HG02981 (cell line): ENCODE measurements at regions not wholly inside any gene's neighbourhood (a gene's known extent, or its start where the extent isn't known, plus 50 kb on each side); places are given as distances from the start of the nearest gene placed in this dataset.

Source experiments
- ATAC-seq: cut with Tn5 transposase; IDR thresholded peaks from one replicate; pipeline ENCODE4 v1.9.1; 2021; ENCODE audit warnings: mild to moderate bottlenecking, moderate library complexity; ENCODE audit not compliant: unreplicated experiment

DNA sequence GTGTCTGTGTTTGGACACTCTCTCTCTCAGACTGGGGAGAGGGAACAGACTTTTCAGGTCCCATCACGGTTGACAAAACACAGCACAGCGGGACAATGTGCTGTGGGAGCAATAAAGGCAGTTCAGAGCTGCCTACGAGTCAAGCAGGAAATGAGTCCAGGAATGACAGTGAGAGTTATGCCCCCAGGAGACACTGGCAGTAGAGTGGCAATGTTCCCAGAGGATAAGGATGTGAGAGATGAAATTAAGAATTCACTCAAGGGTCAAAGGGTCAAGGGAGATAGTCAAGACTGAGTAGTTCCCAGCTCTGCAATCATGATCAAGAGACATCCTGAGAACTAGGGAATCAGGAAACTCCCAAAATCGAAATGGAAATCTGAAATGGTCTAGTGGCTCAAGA, 156.1 kb downstream of the LURAP1L start:
- no peak for ATAC-seq

DNA sequence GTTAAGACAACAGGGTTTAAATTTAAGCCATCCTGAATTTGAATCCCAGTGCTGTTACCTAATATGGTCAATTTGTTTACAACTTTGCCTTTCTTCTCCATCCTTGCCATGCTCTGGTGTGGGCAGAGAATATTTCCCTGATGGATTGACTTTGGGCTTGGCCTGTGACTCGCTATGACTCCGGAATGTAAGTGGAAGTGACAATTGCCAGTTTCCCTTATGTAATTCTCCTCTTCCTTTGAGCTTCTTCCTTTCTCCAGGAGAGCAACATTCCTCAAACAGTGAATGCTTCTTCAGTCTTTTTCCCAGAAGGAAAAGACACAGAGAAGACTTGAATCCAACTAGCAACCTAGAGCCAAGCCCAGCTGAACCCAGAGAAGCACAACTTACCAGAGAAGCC, 159.1 kb downstream of the LURAP1L start:
- no peak for ATAC-seq

DNA sequence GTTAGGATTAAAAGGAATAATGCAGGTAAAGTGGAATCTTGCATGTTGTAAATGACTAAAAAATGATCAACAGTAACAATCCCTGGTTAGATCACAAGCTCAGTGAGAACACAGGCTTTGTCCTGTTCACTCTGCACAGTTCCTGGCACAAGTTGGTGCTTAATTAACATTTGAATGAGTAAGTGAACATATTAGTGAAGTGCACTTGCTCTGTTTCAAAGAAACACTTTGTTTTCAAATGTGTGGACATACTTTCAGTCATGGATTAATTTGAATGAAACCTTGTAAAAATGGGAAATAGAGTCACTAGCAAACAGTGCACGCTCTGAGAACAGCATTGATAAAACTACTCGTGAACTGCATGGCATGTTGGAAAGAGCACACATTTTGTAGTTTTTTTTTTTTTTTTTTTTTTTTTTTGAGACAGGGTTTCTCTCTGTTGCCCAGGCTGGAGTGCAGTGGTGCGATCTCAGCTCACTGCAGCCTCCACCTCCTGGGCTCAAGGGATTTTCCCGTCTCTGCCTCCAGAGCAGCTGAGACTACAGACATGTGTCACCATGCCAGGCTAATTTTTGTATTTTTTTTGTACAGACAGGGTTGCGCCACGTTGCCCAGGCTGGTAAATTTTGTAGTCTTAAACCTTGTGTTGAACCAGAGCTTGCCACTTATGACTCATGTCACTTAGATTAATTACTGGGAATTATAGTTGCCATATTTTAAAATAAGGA, 159.9 kb downstream of the LURAP1L start:
- ATAC-seq, result no peak

DNA sequence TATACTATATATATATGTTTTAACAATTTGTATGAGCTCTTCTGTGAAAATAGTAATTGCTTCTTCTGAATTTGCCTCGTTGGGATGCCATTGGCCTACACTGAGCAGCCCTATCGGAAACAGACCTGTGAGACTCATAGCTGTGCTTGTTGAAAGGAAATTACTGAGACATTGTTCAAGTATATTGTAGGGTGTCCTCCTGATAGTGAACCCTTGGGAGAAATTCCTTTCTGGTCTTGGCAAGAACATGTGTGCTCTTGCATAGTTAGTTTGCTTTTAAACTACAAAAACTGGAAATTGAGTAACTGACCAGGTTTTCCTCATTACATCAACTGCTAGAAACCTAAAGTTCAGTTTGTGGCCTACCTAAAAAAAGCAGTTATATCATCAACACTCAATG, 160.9 kb downstream of the LURAP1L start:
- ATAC-seq, result no peak

DNA sequence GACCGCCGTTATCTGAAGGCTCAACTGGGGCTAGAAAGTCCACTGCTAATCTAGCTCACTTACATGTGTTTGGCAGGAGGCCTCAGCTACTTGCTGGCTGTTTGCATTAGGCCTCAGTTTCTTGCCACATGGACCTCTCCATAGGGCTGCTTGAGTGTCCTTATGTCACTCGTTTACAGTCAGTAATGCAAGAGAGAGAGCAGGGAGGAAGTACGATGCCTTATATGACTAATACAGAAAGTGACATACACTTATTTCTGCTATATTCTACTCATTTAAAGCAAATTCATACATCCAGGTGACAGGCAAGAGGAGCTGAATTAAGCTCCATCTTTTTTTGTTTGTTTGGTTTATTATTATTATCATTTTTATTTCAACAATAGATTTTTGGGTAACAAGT, 179.6 kb downstream of the LURAP1L start:
- ATAC-seq, result no peak

DNA sequence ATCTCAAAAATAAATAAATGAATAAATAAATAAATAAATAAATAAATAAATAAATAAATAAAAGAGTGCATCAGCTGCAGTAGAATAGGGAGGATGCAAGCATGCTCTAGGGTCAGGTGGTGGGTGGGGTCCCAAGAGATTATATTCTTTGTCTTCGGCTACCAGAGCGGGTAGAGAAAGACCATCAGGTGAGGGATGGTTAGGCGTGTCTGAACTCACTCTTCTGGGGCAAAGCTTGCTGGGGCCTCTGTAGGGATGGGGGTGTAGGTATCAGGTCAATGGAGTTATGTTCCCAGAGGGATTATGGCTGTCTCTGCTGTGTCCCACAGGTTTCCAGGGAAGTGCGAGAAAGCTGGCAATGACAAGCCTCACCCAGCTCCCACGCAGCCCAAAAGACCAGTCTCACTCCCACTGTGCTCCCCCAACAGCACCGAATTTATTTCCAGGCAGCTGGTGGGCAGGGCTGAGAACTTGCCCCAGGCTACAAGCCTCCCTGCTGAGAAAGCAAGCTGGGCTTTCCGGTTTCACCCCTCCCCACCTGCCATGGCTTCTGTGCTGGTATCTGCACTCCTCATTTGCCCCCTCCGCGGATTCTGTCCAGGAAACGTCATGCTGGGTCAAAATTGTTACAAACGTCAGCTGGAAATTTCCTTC, 180.8 kb downstream of the LURAP1L start:
- no peak for ATAC-seq

DNA sequence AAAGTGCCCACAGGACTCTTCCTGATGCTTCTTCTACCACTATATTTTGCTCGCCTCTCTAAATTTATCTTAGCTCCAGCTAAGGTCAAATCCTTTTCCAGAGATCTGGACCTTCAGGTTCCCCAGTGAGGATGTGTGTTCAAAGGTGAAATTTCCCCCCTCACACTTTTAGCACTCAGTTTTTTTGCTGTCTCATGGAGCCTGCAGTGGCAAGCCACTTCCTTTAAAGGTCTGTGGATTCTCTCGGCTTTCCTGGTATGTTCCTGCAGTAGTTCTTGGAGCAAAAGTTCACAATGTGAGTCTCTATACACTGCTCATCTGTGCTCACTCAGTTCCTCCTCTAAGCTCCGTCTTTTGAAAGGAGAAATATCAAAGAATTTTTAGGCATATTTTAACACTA, 181.4 kb downstream of the LURAP1L start:
- ATAC-seq, result no peak

DNA sequence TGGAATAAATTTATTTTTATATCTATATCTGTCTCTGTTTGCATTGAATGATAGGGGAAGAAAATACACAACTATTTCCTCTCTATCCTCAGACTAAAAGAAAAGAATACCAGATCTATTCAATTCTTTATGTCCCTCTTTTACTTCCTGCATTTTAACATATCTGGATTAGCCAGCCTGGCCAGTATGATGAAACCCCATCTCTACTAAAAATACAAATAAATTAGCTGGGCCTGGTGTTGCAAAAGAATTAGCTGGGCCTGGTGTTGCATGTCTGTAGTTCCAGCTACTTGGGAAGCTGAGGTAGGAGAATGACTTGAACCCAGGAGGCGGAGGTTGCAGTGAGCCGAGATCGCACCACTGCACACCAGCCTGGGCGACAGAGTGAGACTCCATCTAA, 182.0 kb downstream of the LURAP1L start:
- ATAC-seq, result no peak

DNA sequence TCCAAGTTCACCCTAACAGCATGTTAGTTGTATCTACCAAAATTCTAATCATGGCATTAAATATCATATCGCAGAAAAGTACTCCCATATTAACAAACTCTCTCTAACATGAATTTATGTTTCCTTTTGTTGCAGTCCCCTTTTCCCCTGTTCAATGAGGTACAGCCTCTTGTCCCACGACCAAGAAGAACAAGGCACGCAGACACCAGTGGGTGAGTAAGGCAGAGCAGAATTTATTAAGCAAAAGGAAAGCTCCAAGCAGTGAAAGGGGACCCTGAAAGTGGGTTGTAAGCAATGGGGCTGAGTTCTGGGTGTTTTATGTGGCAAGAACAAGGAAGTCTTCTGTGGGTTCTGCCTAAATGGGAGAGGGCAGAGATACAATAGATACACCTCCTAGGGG, 183.5 kb downstream of the LURAP1L start:
- no peak for ATAC-seq

DNA sequence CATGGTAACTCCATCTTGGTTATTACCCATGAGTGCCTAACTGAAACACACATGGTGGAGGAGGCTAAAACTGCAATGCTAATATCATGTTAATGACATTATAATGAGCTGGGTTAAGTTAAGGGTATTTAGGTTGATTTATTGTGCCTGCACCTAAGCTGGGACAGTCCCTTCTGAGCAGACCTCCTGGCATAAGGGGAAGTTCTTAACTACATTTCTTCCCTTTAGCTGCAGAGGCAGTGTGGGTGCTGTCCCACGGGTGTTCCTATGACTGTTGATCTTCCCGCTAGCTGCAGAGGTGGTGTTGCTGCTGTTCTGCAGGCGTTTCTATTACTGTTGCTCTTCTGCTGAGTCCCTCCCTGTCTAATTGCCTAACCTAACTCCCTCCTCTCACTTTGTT, 183.9 kb downstream of the LURAP1L start:
- no peak for ATAC-seq

DNA sequence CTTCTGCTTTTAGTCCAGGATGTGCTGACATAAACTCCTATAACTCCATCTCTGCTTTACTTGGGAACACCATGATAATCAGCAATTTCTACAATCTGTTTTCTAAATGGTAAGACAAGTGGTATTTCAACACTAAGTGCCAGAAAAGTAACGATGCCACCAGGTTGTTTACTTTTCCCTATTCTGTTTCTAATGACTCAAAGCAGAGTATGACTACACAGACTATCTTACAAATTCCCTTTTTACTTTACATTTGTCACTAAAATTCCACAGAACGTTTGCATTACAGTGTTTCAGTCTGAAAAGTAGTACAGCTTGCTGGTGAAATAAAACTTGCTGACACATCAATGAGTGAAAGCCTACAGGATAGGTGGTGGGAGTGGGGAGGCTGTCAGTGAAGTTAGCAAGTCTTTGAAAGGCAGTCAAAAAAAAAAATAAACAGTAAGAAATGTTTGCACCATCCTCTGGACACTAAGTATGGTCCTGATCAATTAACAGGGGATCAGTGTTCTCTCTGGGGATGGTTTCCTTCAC, 186.5 kb downstream of the LURAP1L start:
- ATAC-seq, result no peak

DNA sequence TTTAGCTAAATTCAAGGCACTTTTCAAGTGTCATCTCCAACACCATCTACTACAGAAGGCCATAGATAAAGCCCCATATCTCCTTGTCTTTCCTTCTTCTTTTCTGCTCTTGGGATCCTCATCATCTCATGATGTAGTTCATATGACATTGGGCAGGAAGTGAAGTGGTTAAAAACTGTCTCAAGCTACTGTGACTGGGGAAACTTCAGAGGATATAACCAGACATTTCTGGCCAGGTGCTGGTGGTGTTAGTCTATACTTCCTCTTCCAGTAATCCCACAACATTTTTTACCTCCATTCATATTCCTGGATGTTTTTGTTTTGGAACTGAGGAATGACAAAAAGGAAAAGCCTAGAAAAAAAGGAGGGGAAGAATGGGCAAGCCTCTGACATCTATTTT, 188.7 kb downstream of the LURAP1L start:
- ATAC-seq, result no peak

DNA sequence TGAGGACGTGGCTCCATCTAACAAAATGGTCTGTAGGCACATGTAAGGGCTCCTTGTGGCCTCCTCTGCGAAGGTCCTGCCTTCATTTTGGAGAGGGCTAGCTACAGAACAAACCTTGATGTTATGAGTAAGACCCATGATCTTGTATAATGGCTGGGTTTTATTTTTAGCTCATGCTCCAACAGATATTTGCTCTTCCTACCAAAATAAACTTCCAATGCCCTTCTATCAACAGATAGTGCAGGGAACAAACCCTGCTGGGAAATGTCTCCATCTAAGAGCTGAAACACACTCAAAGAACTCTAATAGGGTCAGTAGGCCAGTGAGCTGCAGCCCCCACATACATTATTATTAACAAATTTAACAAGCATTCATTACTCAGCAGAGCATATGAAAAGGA, 189.5 kb downstream of the LURAP1L start:
- no peak for ATAC-seq

DNA sequence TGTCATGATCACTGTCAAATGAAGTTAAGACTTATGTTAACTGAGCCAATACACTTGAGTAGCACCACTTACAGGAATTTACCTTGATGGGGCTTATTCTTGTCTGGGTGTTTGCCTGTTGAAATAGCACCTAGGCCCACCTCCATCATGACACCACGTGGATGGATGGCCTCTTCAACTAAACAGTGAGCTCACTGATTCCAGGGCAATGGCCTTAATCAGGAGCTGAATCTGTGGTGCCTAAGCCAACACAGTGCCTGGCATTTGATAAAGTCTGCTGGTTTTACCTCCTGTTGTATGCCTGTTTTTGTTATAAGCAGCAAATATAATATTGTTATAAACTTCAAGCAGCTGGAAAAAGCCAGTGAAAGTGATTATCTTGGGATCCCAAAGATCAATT, 190.5 kb downstream of the LURAP1L start:
- ATAC-seq, result no peak

DNA sequence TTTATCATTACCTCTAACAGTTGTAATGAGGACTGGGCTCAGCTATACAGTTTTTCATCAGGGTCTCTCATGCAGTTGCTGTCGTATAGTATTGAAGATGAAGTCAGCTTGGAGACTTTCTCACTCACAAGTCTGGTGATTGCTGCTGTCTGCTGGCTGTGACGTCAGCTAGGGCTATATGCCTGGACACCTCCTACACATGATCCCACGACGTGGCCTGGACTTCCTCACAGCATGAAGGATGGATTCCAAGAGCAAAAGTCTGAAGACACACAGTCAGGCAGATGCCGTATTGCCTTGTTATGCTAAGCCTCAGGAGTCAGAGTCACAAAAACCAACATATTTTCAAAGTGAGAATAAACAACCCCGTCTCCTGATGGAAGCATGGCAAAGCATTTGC, 193.3 kb downstream of the LURAP1L start:
- ATAC-seq, result no peak

DNA sequence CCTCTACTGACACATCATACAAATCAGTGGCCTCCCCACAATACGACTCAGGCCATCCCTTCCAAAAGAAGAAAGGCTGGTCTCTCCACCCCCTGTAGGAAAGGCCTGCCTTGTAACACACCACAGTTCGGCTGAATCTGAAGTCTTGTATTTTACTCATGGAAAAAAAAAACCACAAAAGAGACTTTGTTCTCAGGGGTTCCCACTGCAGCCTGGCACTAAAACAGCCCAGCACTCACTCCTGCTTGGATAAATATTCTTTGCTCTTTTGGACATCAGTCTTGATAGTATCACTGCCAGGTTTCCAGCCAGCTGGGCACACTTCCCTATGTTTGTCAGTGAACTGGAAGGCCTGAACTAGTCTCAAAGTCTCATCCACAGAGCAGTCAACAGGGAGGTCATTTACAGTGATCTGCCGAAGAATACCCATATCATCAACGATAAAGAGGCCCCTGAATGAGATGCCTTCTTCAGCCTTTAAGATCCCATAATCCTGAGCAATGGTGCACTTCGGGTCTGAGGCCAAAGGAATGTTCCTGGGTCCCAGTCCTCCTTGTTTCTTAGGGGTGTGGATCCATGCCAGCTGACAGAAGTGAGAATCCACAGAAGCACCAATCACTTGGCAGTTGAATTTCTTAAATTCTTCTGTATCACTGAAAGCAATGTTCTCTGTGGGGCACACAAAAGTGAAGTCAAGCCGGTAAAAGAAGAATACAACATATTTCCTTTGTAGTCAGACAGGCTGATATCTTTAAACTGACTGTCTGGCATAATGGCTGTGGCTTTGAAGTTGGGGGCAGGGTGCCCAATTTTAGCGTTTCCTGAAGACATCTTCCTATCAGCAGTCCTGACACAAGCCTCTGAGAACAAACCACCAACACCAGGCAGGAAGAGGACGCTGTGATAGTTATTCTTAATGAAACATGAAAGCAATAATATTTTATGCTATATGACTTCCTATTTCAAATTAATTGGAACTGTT, 198.1 kb downstream of the LURAP1L start:
- ATAC-seq, result no peak

DNA sequence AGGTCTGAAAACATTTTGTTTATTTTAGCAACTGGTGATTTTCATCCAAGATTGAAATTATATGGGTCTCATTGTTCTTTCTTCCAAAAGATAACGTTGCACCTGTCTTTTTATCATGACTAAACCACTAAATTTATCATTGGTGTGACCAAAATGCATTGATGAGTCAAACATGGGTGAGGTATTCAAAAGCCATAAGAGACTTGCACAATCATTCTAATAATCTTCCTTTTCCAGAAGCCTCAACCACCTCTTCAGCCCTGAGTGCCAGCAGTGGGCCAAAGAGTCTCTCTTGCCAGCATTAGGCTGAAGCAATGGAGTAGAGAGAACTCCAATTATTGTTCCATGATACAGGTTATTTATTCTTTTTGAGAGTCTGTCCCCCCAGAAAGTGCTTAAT, 198.9 kb downstream of the LURAP1L start:
- no peak for ATAC-seq

DNA sequence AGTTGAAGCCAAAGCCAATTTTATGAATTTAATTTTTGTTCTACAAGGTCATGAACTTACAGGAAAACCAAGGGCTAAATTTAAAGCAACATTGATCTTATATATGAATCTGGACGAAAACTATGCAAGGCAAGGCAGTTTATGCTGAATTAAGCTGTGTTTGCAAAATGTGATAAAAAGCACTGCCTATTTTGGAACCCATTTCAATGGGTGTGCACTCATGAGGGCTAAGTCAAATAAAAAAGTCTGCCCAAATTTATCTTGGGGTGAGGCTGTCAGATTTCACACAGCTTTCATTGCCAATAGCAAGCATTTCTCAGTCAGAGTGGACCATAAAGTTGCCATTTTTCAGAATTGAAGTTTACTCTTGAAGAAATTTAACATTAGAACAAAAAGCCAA, 199.9 kb downstream of the LURAP1L start:
- no peak for ATAC-seq

DNA sequence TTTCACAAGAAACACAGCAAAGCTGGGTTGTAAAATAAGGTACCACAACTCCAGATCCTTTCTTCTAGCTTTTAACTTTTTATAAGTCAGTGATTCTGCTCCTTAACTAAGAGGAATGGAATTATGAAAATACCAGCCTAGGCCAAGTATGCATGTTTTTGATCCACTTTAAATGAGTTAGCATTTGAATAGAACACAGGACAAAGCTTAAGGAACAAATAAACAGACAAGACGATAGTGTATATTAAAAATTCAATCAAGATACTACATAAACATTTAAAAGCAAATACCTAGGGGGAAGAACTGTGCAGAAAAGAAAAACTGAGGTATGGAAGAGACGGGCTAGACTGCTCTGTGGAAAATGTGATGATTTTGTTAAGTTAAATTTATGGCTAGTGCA, 200.7 kb downstream of the LURAP1L start:
- no peak for ATAC-seq

DNA sequence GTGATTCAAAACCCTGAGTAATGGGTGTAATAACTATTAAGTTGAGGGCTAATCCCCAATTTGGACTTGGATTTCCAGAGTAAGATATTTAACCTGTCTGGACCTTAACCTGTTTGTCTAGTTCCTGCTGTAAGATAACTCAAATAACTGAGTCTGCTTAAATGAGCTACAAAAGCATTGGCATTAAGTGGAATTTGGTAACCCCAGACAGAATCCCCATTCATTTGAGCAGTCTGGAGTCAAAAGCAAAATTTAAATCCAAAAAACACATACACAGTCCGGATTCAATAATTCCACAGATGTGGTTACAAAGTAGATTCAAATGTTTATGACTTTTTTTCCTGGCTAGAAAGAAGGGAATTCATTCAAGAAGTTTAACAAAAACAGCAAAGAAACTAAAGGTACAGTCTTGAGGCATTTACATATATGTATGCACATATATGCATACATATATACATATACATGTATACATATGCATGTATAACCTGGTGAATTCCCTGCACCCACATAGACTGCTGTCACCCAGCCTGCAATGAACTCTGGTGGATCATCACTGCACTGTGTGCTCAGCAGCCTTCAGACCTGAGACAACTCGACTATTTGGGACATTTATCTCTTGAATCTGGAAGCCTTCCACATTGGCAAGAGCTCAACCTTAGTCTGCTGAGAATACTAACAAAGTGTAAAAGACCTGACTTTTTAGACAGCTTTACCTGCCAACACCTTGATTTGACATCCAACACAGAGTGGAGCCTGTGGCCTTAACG, 205.4 kb downstream of the LURAP1L start:
- no peak for ATAC-seq

DNA sequence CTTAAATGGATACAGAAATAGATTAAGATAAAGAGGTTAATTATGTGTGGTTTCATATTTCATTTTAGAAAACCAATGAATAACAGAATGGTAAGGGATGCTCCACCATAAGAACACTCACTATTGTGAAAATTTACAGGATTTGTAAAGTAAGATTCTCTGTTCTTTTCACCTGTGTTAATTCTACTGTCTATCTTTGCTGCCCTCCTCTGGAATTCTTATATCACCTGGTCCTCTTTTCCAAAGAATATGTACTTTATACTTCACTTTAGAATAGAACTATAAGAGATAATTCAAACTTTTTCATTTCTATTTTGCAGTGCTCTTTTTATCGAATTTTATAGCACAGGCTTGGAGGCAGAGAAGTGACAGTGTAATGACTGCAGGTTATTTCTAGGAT, 213.4 kb downstream of the LURAP1L start:
- no peak for ATAC-seq
